ENCODE measurements at regions not wholly inside any gene's neighbourhood (a gene's known extent, or its start where the extent isn't known, plus 50 kb on each side); places are given as distances from the start of the nearest gene placed in this dataset.

DNA sequence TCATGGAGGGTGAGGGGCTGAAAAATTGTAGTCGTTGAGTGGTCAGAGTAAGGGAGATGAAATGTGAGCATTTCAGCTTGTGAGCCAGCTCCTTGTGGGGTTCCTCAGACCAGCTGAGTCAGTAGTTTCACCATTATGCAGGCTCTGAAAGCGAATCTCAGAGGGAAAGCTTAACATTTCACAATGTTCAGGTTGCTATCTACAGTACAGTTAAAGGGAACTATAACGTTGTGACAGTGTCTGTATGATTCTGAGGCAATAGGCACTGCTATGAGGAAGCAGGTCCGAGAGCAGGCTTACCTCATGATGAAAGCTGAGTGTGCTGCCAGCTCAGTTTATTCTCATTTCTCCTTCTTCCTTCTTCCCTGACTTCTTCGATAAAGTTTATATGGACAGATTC is 469.6 kb downstream of the EDEM1 start:
- no peak overlapping the region for H2AFZ ChIP-seq (ENCODE audit: low read depth, low read length)
- H4K20me1 ChIP-seq (replicated peaks; ENCODE audit: control insufficient read depth, extremely low read depth, insufficient read depth, low read length): no peaks in the 10 kb centered on the region
- TF ChIP-seq, protein P1, sequence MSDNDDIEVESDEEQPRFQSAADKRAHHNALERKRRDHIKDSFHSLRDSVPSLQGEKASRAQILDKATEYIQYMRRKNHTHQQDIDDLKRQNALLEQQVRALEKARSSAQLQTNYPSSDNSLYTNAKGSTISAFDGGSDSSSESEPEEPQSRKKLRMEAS (IDR thresholded peaks at IDR 0.05; ENCODE audit: insufficient read depth, insufficient read length): no peak
- TF ChIP-seq, protein P2, sequence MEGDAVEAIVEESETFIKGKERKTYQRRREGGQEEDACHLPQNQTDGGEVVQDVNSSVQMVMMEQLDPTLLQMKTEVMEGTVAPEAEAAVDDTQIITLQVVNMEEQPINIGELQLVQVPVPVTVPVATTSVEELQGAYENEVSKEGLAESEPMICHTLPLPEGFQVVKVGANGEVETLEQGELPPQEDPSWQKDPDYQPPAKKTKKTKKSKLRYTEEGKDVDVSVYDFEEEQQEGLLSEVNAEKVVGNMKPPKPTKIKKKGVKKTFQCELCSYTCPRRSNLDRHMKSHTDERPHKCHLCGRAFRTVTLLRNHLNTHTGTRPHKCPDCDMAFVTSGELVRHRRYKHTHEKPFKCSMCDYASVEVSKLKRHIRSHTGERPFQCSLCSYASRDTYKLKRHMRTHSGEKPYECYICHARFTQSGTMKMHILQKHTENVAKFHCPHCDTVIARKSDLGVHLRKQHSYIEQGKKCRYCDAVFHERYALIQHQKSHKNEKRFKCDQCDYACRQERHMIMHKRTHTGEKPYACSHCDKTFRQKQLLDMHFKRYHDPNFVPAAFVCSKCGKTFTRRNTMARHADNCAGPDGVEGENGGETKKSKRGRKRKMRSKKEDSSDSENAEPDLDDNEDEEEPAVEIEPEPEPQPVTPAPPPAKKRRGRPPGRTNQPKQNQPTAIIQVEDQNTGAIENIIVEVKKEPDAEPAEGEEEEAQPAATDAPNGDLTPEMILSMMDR (IDR thresholded peaks at IDR 0.05; ENCODE audit: extremely low read depth in 1 of 2, insufficient read depth in 1 of 2, low read depth in 1 of 2, low read length in 2 of 2): no peak
- TF ChIP-seq GATA2 (IDR thresholded peaks at IDR 0.05; ENCODE audit: insufficient read depth, insufficient read length, low read depth, low read length) (no peak), MYC (IDR thresholded peaks at IDR 0.05; ENCODE audit: low read depth, low read length) (no peak), POLR2A (IDR thresholded peaks at IDR 0.05; ENCODE audit: low read depth, low read length) (no peak), EZH2 (IDR thresholded peaks at IDR 0.05; ENCODE audit: borderline replicate concordance, low read depth, low read length, severe bottlenecking) (no peak), JUN (IDR thresholded peaks at IDR 0.05; ENCODE audit: borderline replicate concordance, insufficient read depth, insufficient read length, low read depth) (no peak), FOS (IDR thresholded peaks at IDR 0.05; ENCODE audit: borderline replicate concordance, insufficient read depth, low read length) (no peak), POLR2AphosphoS5 (IDR thresholded peaks at IDR 0.05; ENCODE audit: insufficient read depth, low read depth, low read length) (no peak)
- ChIA-PET POLR2A (no interaction called here), CTCF (no interaction called here)
- no peak overlapping the region for H3K4me3 ChIP-seq (replicated peaks in 1 of 3; ENCODE audit: insufficient read depth in 1 of 3, low read depth in 1 of 3, low read length in 3 of 3)
- H3K9me1 ChIP-seq (replicated peaks; ENCODE audit: control insufficient read depth, extremely low read depth, insufficient read depth, low read length): no peaks in the 10 kb centered on the region
- H3K4me1 ChIP-seq (ENCODE audit: control insufficient read depth, extremely low read depth, insufficient read depth, low read length): no peaks in the 10 kb centered on the region
- no peak overlapping the region for H3K9ac ChIP-seq (replicated peaks; ENCODE audit: extremely low read depth, insufficient read depth, low read length)
- intact Hi-C loops (cut with micrococcal nuclease) (no loop called here), dilution Hi-C loops (cut with MboI; ENCODE audit: extremely low pct_ligation_motif_present, low sequenced_read_pairs) (no loop called here)
- no peak overlapping the region for H3K27ac ChIP-seq (ENCODE audit: insufficient read depth, low read depth, low read length)
- no peak overlapping the region for H3K4me2 ChIP-seq (ENCODE audit: insufficient read depth, low read length)
- FAIRE-seq (no peak), DNase-seq (ENCODE audit: low read depth, low spot score) (no peak)
- no TSS peak for BruUV-seq (replicated peaks)
- H3K27me3 ChIP-seq (ENCODE audit: control insufficient read depth in 2 of 2, insufficient read depth in 2 of 2, low read length in 2 of 2): no peaks in the 10 kb centered on the region
- no peaks in the 10 kb centered on the region for H3K79me2 ChIP-seq (ENCODE audit: control insufficient read depth, insufficient read depth, low read length)
- H3K36me3 ChIP-seq (ENCODE audit: control insufficient read depth in 2 of 2, extremely low read depth in 1 of 2, insufficient read depth in 2 of 2, low read length in 2 of 2): no peaks in the 10 kb centered on the region
- H3K9me3 ChIP-seq (replicated peaks; ENCODE audit: control insufficient read depth, insufficient read depth, low read length): peaks cover 7% of the 10 kb centered on the region

Measured in endothelial cell of umbilical vein (primary cell).